ENCODE measurements at regions not wholly inside any gene's neighbourhood (a gene's known extent, or its start where the extent isn't known, plus 50 kb on each side); places are given as distances from the start of the nearest gene placed in this dataset.

DNA sequence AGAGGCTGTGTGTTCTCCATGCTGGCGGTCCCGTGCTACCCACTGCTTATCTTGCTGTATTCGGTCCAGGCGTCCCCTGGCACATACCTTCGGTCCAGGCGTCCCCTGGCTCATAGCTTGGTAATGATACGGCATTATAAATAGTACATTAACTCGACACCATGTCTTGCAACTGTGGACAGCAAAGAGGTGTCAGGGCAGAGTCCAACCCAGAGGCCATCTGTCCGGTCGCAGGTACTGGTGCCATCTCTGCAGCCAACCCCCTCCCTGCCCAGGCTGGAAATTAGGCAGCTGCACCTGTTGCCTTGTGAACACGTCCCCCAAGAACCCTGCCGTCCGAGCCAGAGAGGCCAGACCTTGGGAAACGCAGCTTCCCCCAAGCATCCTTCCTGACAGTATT lies 634.3 kb downstream of the BRD1 start:
- Histone ChIP-seq H3K4me3 (no peak overlapping the region), H3K9me3 (no peaks in the 10 kb centered on the region), H3K36me3 (no peaks in the 10 kb centered on the region), H3K27ac (no peak overlapping the region), H3K4me1 (ENCODE audit: insufficient read depth) (no peaks in the 10 kb centered on the region), H3K27me3 (no peaks in the 10 kb centered on the region)
- intact Hi-C loops (cut with DNase I) = no loop called here
- 81 to 84% (median 83%) methylated on average over 14 of the region's 14 CpGs for WGBS, 3 donors
- TF ChIP-seq POLR2A (IDR thresholded peaks at IDR 0.05) (no peak), EP300 (IDR thresholded peaks at IDR 0.05) (no peak)
- TF ChIP-seq, protein P1, sequence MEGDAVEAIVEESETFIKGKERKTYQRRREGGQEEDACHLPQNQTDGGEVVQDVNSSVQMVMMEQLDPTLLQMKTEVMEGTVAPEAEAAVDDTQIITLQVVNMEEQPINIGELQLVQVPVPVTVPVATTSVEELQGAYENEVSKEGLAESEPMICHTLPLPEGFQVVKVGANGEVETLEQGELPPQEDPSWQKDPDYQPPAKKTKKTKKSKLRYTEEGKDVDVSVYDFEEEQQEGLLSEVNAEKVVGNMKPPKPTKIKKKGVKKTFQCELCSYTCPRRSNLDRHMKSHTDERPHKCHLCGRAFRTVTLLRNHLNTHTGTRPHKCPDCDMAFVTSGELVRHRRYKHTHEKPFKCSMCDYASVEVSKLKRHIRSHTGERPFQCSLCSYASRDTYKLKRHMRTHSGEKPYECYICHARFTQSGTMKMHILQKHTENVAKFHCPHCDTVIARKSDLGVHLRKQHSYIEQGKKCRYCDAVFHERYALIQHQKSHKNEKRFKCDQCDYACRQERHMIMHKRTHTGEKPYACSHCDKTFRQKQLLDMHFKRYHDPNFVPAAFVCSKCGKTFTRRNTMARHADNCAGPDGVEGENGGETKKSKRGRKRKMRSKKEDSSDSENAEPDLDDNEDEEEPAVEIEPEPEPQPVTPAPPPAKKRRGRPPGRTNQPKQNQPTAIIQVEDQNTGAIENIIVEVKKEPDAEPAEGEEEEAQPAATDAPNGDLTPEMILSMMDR (IDR thresholded peaks at IDR 0.05) = no peak
- no peak for DNase-seq

DNA sequence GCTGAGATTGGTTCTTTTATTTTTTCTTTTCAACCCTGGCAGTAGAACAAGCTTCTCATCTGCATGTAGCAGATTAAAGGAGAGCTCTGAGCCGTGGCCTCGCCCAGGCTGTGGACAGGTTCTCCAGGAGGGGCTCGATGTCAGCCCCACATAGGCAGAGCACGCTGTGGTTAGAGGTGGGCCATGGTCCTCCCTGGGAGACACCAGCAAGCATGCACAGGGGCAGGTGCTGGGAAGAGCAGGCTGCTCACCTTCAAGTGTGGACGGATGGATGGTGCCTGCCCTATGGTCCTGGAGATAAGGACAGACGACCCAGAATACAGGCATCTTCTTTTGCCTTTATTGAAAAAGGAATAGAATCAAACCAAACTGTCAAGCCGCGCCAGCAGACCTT lies 634.8 kb downstream of the BRD1 start:
- no peaks in the 10 kb centered on the region for H3K27me3 ChIP-seq
- H3K4me3 ChIP-seq = no peak overlapping the region
- no peaks in the 10 kb centered on the region for H3K36me3 ChIP-seq
- no peaks in the 10 kb centered on the region for H3K9me3 ChIP-seq
- H3K27ac ChIP-seq = no peak overlapping the region
- intact Hi-C loops (cut with DNase I) = no loop called here
- TF ChIP-seq, protein P1 (IDR thresholded peaks at IDR 0.05) = no peak
- TF ChIP-seq EP300 (IDR thresholded peaks at IDR 0.05) = no peak
- TF ChIP-seq POLR2A (IDR thresholded peaks at IDR 0.05) = no peak
- no peak for DNase-seq
- WGBS, 3 donors = 67 to 72% (median 69%) methylated on average over 8 of the region's 8 CpGs
- H3K4me1 ChIP-seq (ENCODE audit: insufficient read depth) = no peaks in the 10 kb centered on the region

DNA sequence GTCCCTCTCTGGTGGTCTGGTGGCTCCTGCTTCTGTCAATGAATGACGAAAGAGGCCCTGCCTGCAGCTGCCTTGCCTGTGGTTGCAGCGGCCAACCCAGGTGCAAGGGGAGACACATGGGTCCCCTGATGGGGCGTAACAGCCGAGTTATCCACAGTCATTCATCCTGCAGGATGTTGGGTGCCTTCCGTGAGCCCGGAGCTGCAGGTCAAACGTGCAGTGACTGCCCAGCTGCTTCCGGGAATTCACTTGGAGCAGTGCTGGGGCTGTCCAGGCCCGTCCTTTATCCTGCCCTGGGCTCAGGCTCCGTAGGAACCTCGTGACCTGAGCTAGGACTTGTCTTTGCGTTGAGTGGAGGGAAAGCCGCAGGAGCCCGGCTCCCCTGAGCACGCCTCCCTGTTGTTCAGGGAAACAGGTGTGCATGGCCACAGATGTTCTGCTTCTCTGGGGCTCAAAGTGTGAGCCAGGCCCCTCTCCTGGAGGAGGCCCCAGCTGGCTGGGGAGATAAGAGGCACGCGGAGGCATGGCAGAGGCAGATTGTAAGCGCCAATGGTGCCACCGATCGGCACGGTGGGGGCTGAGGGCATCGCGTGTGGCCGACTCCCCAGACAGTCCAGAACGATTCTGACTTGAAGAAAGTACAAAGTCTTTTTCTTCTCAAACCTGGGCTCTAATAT lies 635.4 kb downstream of the BRD1 start:
- TF ChIP-seq POLR2A (IDR thresholded peaks at IDR 0.05) (no peak), EP300 (IDR thresholded peaks at IDR 0.05) (no peak)
- TF ChIP-seq, protein P1 (IDR thresholded peaks at IDR 0.05) = no peak
- H3K27me3 ChIP-seq = no peaks in the 10 kb centered on the region
- DNase-seq = no peak
- intact Hi-C loops (cut with DNase I) = no loop called here
- no peaks in the 10 kb centered on the region for H3K9me3 ChIP-seq
- no peak overlapping the region for H3K27ac ChIP-seq
- H3K4me3 ChIP-seq = no peak overlapping the region
- no peaks in the 10 kb centered on the region for H3K4me1 ChIP-seq (ENCODE audit: insufficient read depth)
- 54 to 76% (median 62%) methylated on average over 25 of the region's 25 CpGs for WGBS, 3 donors
- no peaks in the 10 kb centered on the region for H3K36me3 ChIP-seq

DNA sequence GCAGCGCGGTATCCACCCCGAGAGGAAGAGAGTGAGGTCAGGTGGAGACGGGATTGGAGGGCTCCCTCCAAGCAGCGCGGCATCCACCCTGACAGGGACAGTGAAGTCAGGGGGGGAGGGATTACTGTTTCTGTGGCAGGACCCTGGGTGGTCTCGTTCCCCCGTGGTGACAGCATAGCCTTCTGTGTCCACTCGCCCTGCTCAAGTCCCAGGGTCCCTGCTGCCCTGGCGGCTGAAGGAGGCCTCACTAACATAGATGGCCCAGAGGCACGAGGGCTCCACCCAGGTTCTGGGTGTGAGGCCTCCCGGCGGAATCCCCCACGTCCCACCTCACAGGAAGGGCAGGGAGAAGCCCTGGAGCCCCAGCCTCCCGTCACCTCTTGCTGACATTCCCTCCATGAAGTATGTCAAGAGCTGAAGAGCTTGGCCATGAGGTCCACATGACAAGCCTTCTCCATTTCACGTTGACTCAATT lies 636.1 kb downstream of the BRD1 start:
- Histone ChIP-seq H3K27me3 (no peaks in the 10 kb centered on the region), H3K36me3 (no peaks in the 10 kb centered on the region), H3K27ac (no peak overlapping the region), H3K4me1 (ENCODE audit: insufficient read depth) (no peaks in the 10 kb centered on the region), H3K9me3 (no peaks in the 10 kb centered on the region), H3K4me3 (no peak overlapping the region)
- 80 to 87% (median 86%) methylated on average over 15 to 16 of the region's 16 CpGs for WGBS, 3 donors
- TF ChIP-seq POLR2A (IDR thresholded peaks at IDR 0.05) (no peak), EP300 (IDR thresholded peaks at IDR 0.05) (no peak)
- TF ChIP-seq, protein P1 (IDR thresholded peaks at IDR 0.05) = no peak
- no peak for DNase-seq
- intact Hi-C loops (cut with DNase I) = no loop called here
